Non-pigmented ciliary epithelial cell (primary cell): ENCODE measurements at regions not wholly inside any gene's neighbourhood (a gene's known extent, or its start where the extent isn't known, plus 50 kb on each side); places are given as distances from the start of the nearest gene placed in this dataset.
"Not testable (repeated sequence)": the region's sequence is repeated elsewhere in the genome, so short reads cannot be mapped to it uniquely, and the experiment has no call there.

Source experiments
- DNase-seq: peaks from one replicate; pipeline ENCODE4 v3.0.0-alpha.2; 2010; ENCODE audit warnings: low read depth

GRCh38 chr1:96865731-96866685 lies 144.4 kb downstream of the PTBP2 start:
- peak; percentile 93 for DNase-seq

GRCh38 chr1:96872757-96873156 lies 151.2 kb downstream of the PTBP2 start:
- DNase-seq: no peak

GRCh38 chr1:96878640-96879039 lies 157.1 kb downstream of the PTBP2 start:
- no peak for DNase-seq

- DNase-seq: no peak
Measured at GRCh38 chr1:96880626-96881025, 159.0 kb downstream of the PTBP2 start.

- no peak for DNase-seq
Measured at GRCh38 chr1:96882096-96882495, 160.5 kb downstream of the PTBP2 start.

- DNase-seq: no peak
Measured at GRCh38 chr1:96886474-96886873, 164.9 kb downstream of the PTBP2 start.

- no peak for DNase-seq
Measured at GRCh38 chr1:96887501-96887900, 165.9 kb downstream of the PTBP2 start.

- DNase-seq: no peak
Measured at GRCh38 chr1:96901783-96902363, 180.3 kb downstream of the PTBP2 start.

- DNase-seq: no peak
Measured at GRCh38 chr1:96912248-96912647, 190.7 kb downstream of the PTBP2 start.

- DNase-seq: not testable (repeated sequence)
Measured at GRCh38 chr1:96915701-96916100, 194.1 kb downstream of the PTBP2 start.

- peak; percentile 43 for DNase-seq
Measured at GRCh38 chr1:96918406-96918805, 196.8 kb downstream of the PTBP2 start.

- no peak for DNase-seq
Measured at GRCh38 chr1:96922181-96922580, 200.6 kb downstream of the PTBP2 start.

GRCh38 chr1:96923753-96924152 lies 202.2 kb downstream of the PTBP2 start:
- no peak for DNase-seq

GRCh38 chr1:96926176-96926575 lies 204.6 kb downstream of the PTBP2 start:
- DNase-seq: no peak

- DNase-seq: no peak
Measured at GRCh38 chr1:96927125-96927524, 205.5 kb downstream of the PTBP2 start.

GRCh38 chr1:96931136-96931535 lies 209.6 kb downstream of the PTBP2 start:
- DNase-seq: no peak

GRCh38 chr1:96934282-96934681 lies 212.7 kb downstream of the PTBP2 start:
- DNase-seq: no peak

- no peak for DNase-seq
Measured at GRCh38 chr1:96944432-96945092, 223.0 kb downstream of the PTBP2 start.

GRCh38 chr1:96945509-96946084 lies 224.0 kb downstream of the PTBP2 start:
- no peak for DNase-seq

GRCh38 chr1:96955307-96956012 lies 233.9 kb downstream of the PTBP2 start:
- no peak for DNase-seq

- DNase-seq: no peak
Measured at GRCh38 chr1:96962216-96962615, 240.6 kb downstream of the PTBP2 start.

GRCh38 chr1:96962751-96963211 lies 241.2 kb downstream of the PTBP2 start:
- DNase-seq: no peak
